ENCODE measurements at regions not wholly inside any gene's neighbourhood (a gene's known extent, or its start where the extent isn't known, plus 50 kb on each side); places are given as distances from the start of the nearest gene placed in this dataset.

DNA sequence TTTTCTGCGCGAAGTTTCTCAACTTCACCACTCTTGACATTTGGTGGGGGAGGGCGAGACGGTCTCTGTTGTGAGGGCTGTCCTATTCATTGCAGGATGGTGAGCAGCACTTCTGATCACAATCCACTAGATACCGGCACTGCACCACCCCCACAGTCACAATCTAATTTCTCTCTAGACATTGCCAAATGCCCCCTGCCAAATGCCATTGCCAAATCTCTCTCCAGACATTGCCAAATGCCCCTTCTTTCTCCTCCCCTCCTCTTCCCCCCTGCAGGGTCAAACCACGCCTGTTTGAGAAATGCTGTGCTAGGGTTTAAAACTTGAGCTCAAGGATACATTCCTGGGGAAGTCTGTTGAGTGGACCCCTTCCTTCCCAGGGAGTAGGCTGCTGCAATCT, 603.5 kb upstream of the CDH4 start:
- no peak overlapping the region for H3K14ac ChIP-seq (ENCODE audit: insufficient read length)
- POLR2A ChIA-PET (ENCODE audit: partially characterized antibody), result no interaction called here
- no peak overlapping the region for H3K4me2 ChIP-seq (ENCODE audit: insufficient read depth in 1 of 2, low read depth in 2 of 2, low read length in 2 of 2)
- H2BK12ac ChIP-seq (ENCODE audit: low read depth, low read length), result no peak overlapping the region
- no peak overlapping the region for H3K9ac ChIP-seq (replicated peaks in 1 of 4; ENCODE audit: extremely low read depth in 1 of 4, low read depth in 3 of 4, low read length in 3 of 4)
- no peaks in the 10 kb centered on the region for H3K79me2 ChIP-seq (ENCODE audit: control insufficient read depth in 1 of 2, insufficient read depth in 2 of 2, low read length in 2 of 2)
- peaks cover 5% of the 10 kb centered on the region; the same call in 1 of the 2 replicates for H3K23me2 ChIP-seq (ENCODE audit: low read depth, low read length)
- no peak overlapping the region for H4K8ac ChIP-seq (ENCODE audit: extremely low read depth, insufficient read depth, low read length)
- CTCF ChIA-PET (ENCODE audit: partially characterized antibody), result interaction anchor here (1.0 kb wide), 1 partner anchor 9 kb away, joined by 3 read pairs; no protein-coding TSS in a partner anchor
- no peak for DNase-seq (ENCODE audit: low read depth in 1 of 2, low spot score in 2 of 2)
- H2BK5ac ChIP-seq (ENCODE audit: low read depth, low read length), result no peak overlapping the region
- H3K23ac ChIP-seq (ENCODE audit: insufficient read length), result no peak overlapping the region
- no peak overlapping the region for H2BK120ac ChIP-seq (replicated peaks; ENCODE audit: low read depth, low read length)
- peaks cover 4 to 8% of the 10 kb centered on the region in 2 experiments; a peak in 1 of 4 replicates for H3K9me3 ChIP-seq (ENCODE audit: insufficient read depth in 2 of 2, low read depth in 1 of 2, low read length in 1 of 2)
- H2BK20ac ChIP-seq (ENCODE audit: low read length), result no peak overlapping the region
- no peaks in the 10 kb centered on the region for H3K4me1 ChIP-seq (replicated peaks in 1 of 4; ENCODE audit: control insufficient read depth in 3 of 4, insufficient read depth in 4 of 4, low read length in 3 of 4)
- no peak overlapping the region for H2AK5ac ChIP-seq (ENCODE audit: low read depth, low read length)
- H4K5ac ChIP-seq (ENCODE audit: insufficient read length, low read depth, low read length), result no peak overlapping the region
- 95% methylated on average over 6 of the region's 6 CpGs; no CpG with 5 or more reads in 1 of the 2 experiments for WGBS, 2 experiments (ENCODE audit: extremely low coverage in 1 of 2, insufficient coverage in 1 of 2, insufficient read length in 1 of 2, insufficient replicate concordance in 2 of 2, low coverage in 1 of 2, low lambda C conversion rate in 2 of 2, missing lambda C conversion rate in 1 of 2)
- no peak overlapping the region for H3K4ac ChIP-seq (replicated peaks; ENCODE audit: insufficient read length, low read depth, low read length)
- peaks cover 0 to 5% of the 10 kb centered on the region in 2 experiments for H4K20me1 ChIP-seq (replicated peaks in 1 of 2; ENCODE audit: control insufficient read depth in 1 of 2, insufficient read depth in 2 of 2, low read length in 2 of 2)
- H3K27ac ChIP-seq (ENCODE audit: low read depth, low read length), result no peak overlapping the region
- no peak overlapping the region for H3K56ac ChIP-seq (replicated peaks; ENCODE audit: insufficient read length, low read depth, low read length)
- no peaks in the 10 kb centered on the region for H3K36me3 ChIP-seq (ENCODE audit: control insufficient read depth in 2 of 4, insufficient read depth in 4 of 4, low read length in 3 of 4)
- H3K18ac ChIP-seq (ENCODE audit: extremely low read depth, low read length), result no peak overlapping the region
- no peak overlapping the region for H4K91ac ChIP-seq (replicated peaks; ENCODE audit: insufficient read length, low read length)
- no peak overlapping the region for H2BK15ac ChIP-seq (ENCODE audit: low read length)
- no peak overlapping the region for H3K4me3 ChIP-seq (ENCODE audit: extremely low read depth in 1 of 4, insufficient read depth in 2 of 4, low read depth in 3 of 4, low read length in 4 of 4)
- no peaks in the 10 kb centered on the region for H3K79me1 ChIP-seq (ENCODE audit: low read depth, low read length)
- H2AFZ ChIP-seq (ENCODE audit: low read length), result no peak overlapping the region; the same call in 1 of the 2 replicates
- H3K27me3 ChIP-seq (replicated peaks in 1 of 4; ENCODE audit: control insufficient read depth in 3 of 4, extremely low read depth in 1 of 4, insufficient read depth in 3 of 4, low read length in 3 of 4), result no peaks in the 10 kb centered on the region; a peak in 1 of 7 replicates
- no peak for FAIRE-seq
- TF ChIP-seq BACH1 (IDR thresholded peaks at IDR 0.05; ENCODE audit: low read length), result no peak
- TF ChIP-seq ASH2L (IDR thresholded peaks at IDR 0.05; ENCODE audit: low read length), result no peak
- no peak for TF ChIP-seq EZH2 (IDR thresholded peaks at IDR 0.05; ENCODE audit: low read depth, low read length, severe bottlenecking)
- TF ChIP-seq MAFK (IDR thresholded peaks at IDR 0.05; ENCODE audit: low read depth, low read length), result no peak
- no peak for TF ChIP-seq USF2 (IDR thresholded peaks at IDR 0.05; ENCODE audit: low read length)
- TF ChIP-seq ZNF274 (IDR thresholded peaks at IDR 0.05; ENCODE audit: borderline replicate concordance, extremely low read depth, low read length), result no peak
- no peak for TF ChIP-seq YY1 (IDR thresholded peaks at IDR 0.05; ENCODE audit: low read depth, low read length)
- no peak for TF ChIP-seq BRCA1 (IDR thresholded peaks at IDR 0.05; ENCODE audit: low read depth, low read length)
- TF ChIP-seq HDAC6 (IDR thresholded peaks at IDR 0.05; ENCODE audit: low read depth, low read length), result no peak
- no peak for TF ChIP-seq POLR2AphosphoS5 (IDR thresholded peaks at IDR 0.05; ENCODE audit: low read depth, low read length)
- TF ChIP-seq, protein P1, sequence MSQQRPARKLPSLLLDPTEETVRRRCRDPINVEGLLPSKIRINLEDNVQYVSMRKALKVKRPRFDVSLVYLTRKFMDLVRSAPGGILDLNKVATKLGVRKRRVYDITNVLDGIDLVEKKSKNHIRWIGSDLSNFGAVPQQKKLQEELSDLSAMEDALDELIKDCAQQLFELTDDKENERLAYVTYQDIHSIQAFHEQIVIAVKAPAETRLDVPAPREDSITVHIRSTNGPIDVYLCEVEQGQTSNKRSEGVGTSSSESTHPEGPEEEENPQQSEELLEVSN (IDR thresholded peaks at IDR 0.05), result no peak
- TF ChIP-seq FOSL1 (IDR thresholded peaks at IDR 0.05; ENCODE audit: insufficient read depth, low read depth, low read length), result no peak
- TF ChIP-seq EGR1 (IDR thresholded peaks at IDR 0.05; ENCODE audit: borderline replicate concordance, low read depth, low read length), result no peak
- TF ChIP-seq CBX8 (IDR thresholded peaks at IDR 0.05; ENCODE audit: borderline replicate concordance, low read depth, low read length), result no peak

All from H1 (cell line).